DND-41 (cell line): ENCODE measurements at regions not wholly inside any gene's neighbourhood (a gene's known extent, or its start where the extent isn't known, plus 50 kb on each side); places are given as distances from the start of the nearest gene placed in this dataset.

Source experiments
- ATAC-seq: fragments of 200-7000 bp; cut with Tn5 transposase; 3 replicates; pipeline ENCODE4 v1.9.1; 2021; ENCODE audit warnings: low read depth; ENCODE audit not compliant: insufficient read depth
- DNase-seq: peaks from one replicate; pipeline ENCODE4 v3.0.0-alpha.2; 2020
- H2AFZ ChIP-seq: 2 replicates; pipeline ENCODE4 v1.6.0; 2012; ENCODE audit warnings: low read depth, low read length
- H3K27ac ChIP-seq: 2 replicates; pipeline ENCODE4 v1.5.1; 2012; ENCODE audit warnings: low read length, inconsistent platforms
- H3K27me3 ChIP-seq: fragments of 200-600 bp; sonication (generic); 2 replicates; pipeline ENCODE4 v1.6.0; 2012; ENCODE audit warnings: low read length, mild to moderate bottlenecking, inconsistent platforms; ENCODE audit not compliant: insufficient read depth, poor library complexity
- H3K36me3 ChIP-seq: 2 replicates; pipeline ENCODE4 v1.5.1; 2012; ENCODE audit warnings: low read length, inconsistent platforms; ENCODE audit not compliant: insufficient read depth
- H3K4me1 ChIP-seq: 2 replicates; pipeline ENCODE4 v1.5.1; 2012; ENCODE audit warnings: mild to moderate bottlenecking, low read length; ENCODE audit not compliant: insufficient read depth
- H3K4me2 ChIP-seq: 2 replicates; pipeline ENCODE4 v1.6.0; 2012; ENCODE audit warnings: mild to moderate bottlenecking, moderate library complexity, low read length, inconsistent platforms; ENCODE audit not compliant: insufficient read depth
- H3K4me3 ChIP-seq, 2 experiments: fragments of 200-600 bp in 1 of 2; shearing (Covaris generic) in 1 of 2; 2 replicates each; pipeline ENCODE4 v1.5.1; 2012 to 2016; ENCODE audit warnings: inconsistent platforms in 2 of 2, low read length in 2 of 2, mild to moderate bottlenecking in 2 of 2, low read depth in 1 of 2, moderate library complexity in 1 of 2
- H3K79me2 ChIP-seq: 2 replicates; pipeline ENCODE4 v1.6.0; 2012; ENCODE audit warnings: low read length, inconsistent platforms; ENCODE audit not compliant: insufficient read depth
- H3K9ac ChIP-seq: 2 replicates; pipeline ENCODE4 v1.6.0; 2012; ENCODE audit warnings: low read depth, mild to moderate bottlenecking, inconsistent platforms, low read length, moderate library complexity
- H3K9me3 ChIP-seq: 2 replicates; pipeline ENCODE4 v1.5.1; 2012; ENCODE audit warnings: low read length, moderate library complexity, mild to moderate bottlenecking, inconsistent platforms; ENCODE audit not compliant: insufficient read depth, severe bottlenecking
- H4K20me1 ChIP-seq: 2 replicates; pipeline ENCODE4 v1.6.0; 2012; ENCODE audit warnings: low read length; ENCODE audit not compliant: insufficient read depth
- CTCF ChIP-seq: IDR thresholded peaks from 2 replicates; pipeline ENCODE4 v1.5.1; 2012; ENCODE audit warnings: borderline replicate concordance, low read length, moderate library complexity, mild to moderate bottlenecking; ENCODE audit not compliant: poor library complexity, severe bottlenecking; ENCODE audit errors: extremely low read depth
- EZH2 ChIP-seq: IDR thresholded peaks from 3 replicates; pipeline ENCODE4 v1.6.1; 2012; ENCODE audit warnings: borderline replicate concordance, low read depth, mild to moderate bottlenecking, moderate library complexity, low read length, inconsistent platforms; ENCODE audit not compliant: severe bottlenecking

- ATAC-seq = no peak
- H3K4me1 ChIP-seq = no peaks in the 10 kb centered on the region
- H3K4me3 ChIP-seq = no peak overlapping the region
- H3K9ac ChIP-seq = no peak overlapping the region
- H4K20me1 ChIP-seq = no peaks in the 10 kb centered on the region
- no peaks in the 10 kb centered on the region for H3K27me3 ChIP-seq
- H3K79me2 ChIP-seq = no peaks in the 10 kb centered on the region
- DNase-seq = no peak
- H3K4me2 ChIP-seq = no peak overlapping the region
- no peaks in the 10 kb centered on the region for H3K36me3 ChIP-seq
- no peak overlapping the region for H2AFZ ChIP-seq
- no peaks in the 10 kb centered on the region for H3K9me3 ChIP-seq
- H3K27ac ChIP-seq = no peak overlapping the region
- TF ChIP-seq EZH2 = no peak
- no peak for TF ChIP-seq CTCF
Observed at GRCh38 chr1:96978901-96979300, 257.3 kb downstream of the PTBP2 start.

GRCh38 chr1:96979304-96980268 is 258.0 kb downstream of the PTBP2 start:
- Histone ChIP-seq H3K4me3 (no peak overlapping the region), H3K27ac (no peak overlapping the region), H3K9me3 (no peaks in the 10 kb centered on the region), H3K27me3 (no peaks in the 10 kb centered on the region), H3K4me2 (no peak overlapping the region), H3K9ac (no peak overlapping the region), H3K36me3 (no peaks in the 10 kb centered on the region), H3K79me2 (no peaks in the 10 kb centered on the region), H2AFZ (no peak overlapping the region), H4K20me1 (no peaks in the 10 kb centered on the region), H3K4me1 (no peaks in the 10 kb centered on the region)
- no peak for DNase-seq
- no peak for TF ChIP-seq CTCF
- TF ChIP-seq EZH2 = no peak
- no peak for ATAC-seq

GRCh38 chr1:96980448-96980847 is 258.9 kb downstream of the PTBP2 start:
- Histone ChIP-seq H3K4me1 (no peaks in the 10 kb centered on the region), H3K9me3 (no peaks in the 10 kb centered on the region), H3K4me3 (no peak overlapping the region), H4K20me1 (no peaks in the 10 kb centered on the region), H3K27me3 (no peaks in the 10 kb centered on the region), H2AFZ (no peak overlapping the region), H3K9ac (no peak overlapping the region), H3K4me2 (no peak overlapping the region), H3K79me2 (no peaks in the 10 kb centered on the region), H3K36me3 (no peaks in the 10 kb centered on the region), H3K27ac (no peak overlapping the region)
- no peak for TF ChIP-seq CTCF
- no peak for TF ChIP-seq EZH2
- DNase-seq (no peak), ATAC-seq (no peak)
